H9 (cell line): ENCODE measurements at regions not wholly inside any gene's neighbourhood (a gene's known extent, or its start where the extent isn't known, plus 50 kb on each side); places are given as distances from the start of the nearest gene placed in this dataset.

Source experiments
- DNase-seq: peaks from one replicate; pipeline ENCODE4 v3.0.0-alpha.2; 2017
- H2AFZ ChIP-seq: one replicate; pipeline ENCODE4 v1.6.1; 2013; ENCODE audit warnings: mild to moderate bottlenecking, low read length, control low read depth, moderate library complexity
- H2AK5ac ChIP-seq: 2 replicates; pipeline ENCODE4 v1.6.1; 2013; ENCODE audit warnings: low read length, control low read depth, mixed read lengths; ENCODE audit not compliant: insufficient read length
- H2BK120ac ChIP-seq: one replicate; pipeline ENCODE4 v1.6.1; 2013; ENCODE audit warnings: low read depth, mild to moderate bottlenecking, low read length, control low read depth, inconsistent platforms; ENCODE audit not compliant: poor library complexity, severe bottlenecking
- H2BK12ac ChIP-seq: 2 replicates; pipeline ENCODE4 v1.6.1; 2013; ENCODE audit warnings: low read length, control low read depth, mixed read lengths, low read depth; ENCODE audit not compliant: insufficient read length
- H2BK15ac ChIP-seq: 2 replicates; pipeline ENCODE4 v1.6.1; 2013; ENCODE audit warnings: low read depth, low read length, control low read depth
- H2BK20ac ChIP-seq: one replicate; pipeline ENCODE4 v1.6.1; 2013; ENCODE audit warnings: low read depth, mild to moderate bottlenecking, low read length, control low read depth, inconsistent platforms; ENCODE audit not compliant: poor library complexity, severe bottlenecking
- H2BK5ac ChIP-seq: 2 replicates; pipeline ENCODE4 v1.6.1; 2013; ENCODE audit warnings: low read length, control low read depth, mixed read lengths; ENCODE audit not compliant: insufficient read length
- H3K14ac ChIP-seq: 2 replicates; pipeline ENCODE4 v1.6.1; 2013; ENCODE audit warnings: low read length, control low read depth; ENCODE audit not compliant: insufficient read depth
- H3K18ac ChIP-seq: 2 replicates; pipeline ENCODE4 v1.6.1; 2013; ENCODE audit warnings: low read depth, mild to moderate bottlenecking, mixed read lengths, low read length, control low read depth; ENCODE audit not compliant: insufficient read length
- H3K23ac ChIP-seq: 2 replicates; pipeline ENCODE4 v1.6.1; 2013; ENCODE audit warnings: low read length, control low read depth, mixed read lengths, low read depth; ENCODE audit not compliant: insufficient read length
- H3K23me2 ChIP-seq: 2 replicates; pipeline ENCODE4 v1.6.1; 2013; ENCODE audit warnings: low read depth, mild to moderate bottlenecking, mixed read lengths, low read length, control low read depth; ENCODE audit not compliant: insufficient read length, poor library complexity, severe bottlenecking
- H3K27ac ChIP-seq: 2 replicates; pipeline ENCODE4 v1.5.1; 2013; ENCODE audit warnings: low read length, control low read depth, mixed read lengths, low read depth; ENCODE audit not compliant: insufficient read length
- H3K27me3 ChIP-seq: 2 replicates; pipeline ENCODE4 v1.6.1; 2013; ENCODE audit warnings: low read length, control low read depth, inconsistent platforms; ENCODE audit not compliant: insufficient read depth
- H3K4ac ChIP-seq: 2 replicates; pipeline ENCODE4 v1.6.1; 2013; ENCODE audit warnings: low read depth, mild to moderate bottlenecking, control low read depth, inconsistent platforms, low read length, moderate library complexity
- H3K4me1 ChIP-seq: 2 replicates; pipeline ENCODE4 v1.6.1; 2013; ENCODE audit warnings: low read length, control low read depth, inconsistent platforms; ENCODE audit not compliant: insufficient read depth
- H3K4me2 ChIP-seq: 2 replicates; pipeline ENCODE4 v1.6.1; 2013; ENCODE audit warnings: low read length, control low read depth, mixed read lengths; ENCODE audit not compliant: insufficient read length, insufficient read depth
- H3K56ac ChIP-seq: 2 replicates; pipeline ENCODE4 v1.6.1; 2013; ENCODE audit warnings: low read depth, mild to moderate bottlenecking, mixed read lengths, low read length, control low read depth; ENCODE audit not compliant: insufficient read length
- H3K79me1 ChIP-seq: 2 replicates; pipeline ENCODE4 v1.6.1; 2013; ENCODE audit warnings: low read depth, mild to moderate bottlenecking, moderate library complexity, low read length, control low read depth, inconsistent platforms; ENCODE audit not compliant: insufficient read depth, poor library complexity, severe bottlenecking
- H3K79me2 ChIP-seq: 2 replicates; pipeline ENCODE4 v1.6.1; 2013; ENCODE audit warnings: low read length, control low read depth, inconsistent platforms; ENCODE audit not compliant: insufficient read depth
- H3K9ac ChIP-seq: 2 replicates; pipeline ENCODE4 v1.6.1; 2013; ENCODE audit warnings: low read length, control low read depth, mixed read lengths; ENCODE audit not compliant: insufficient read length; ENCODE audit errors: extremely low read depth
- H3K9me3 ChIP-seq: one replicate; pipeline ENCODE4 v1.6.1; 2013; ENCODE audit warnings: low read depth, low read length, inconsistent platforms; ENCODE audit not compliant: control insufficient read depth
- H3T11ph ChIP-seq: one replicate; pipeline ENCODE4 v1.6.1; 2013; ENCODE audit warnings: mild to moderate bottlenecking, low read length, control low read depth, inconsistent platforms
- H4K20me1 ChIP-seq: one replicate; pipeline ENCODE4 v1.6.1; 2013; ENCODE audit not compliant: control insufficient read depth, insufficient read length, insufficient read depth
- H4K5ac ChIP-seq: 2 replicates; pipeline ENCODE4 v1.6.1; 2013; ENCODE audit warnings: low read depth, mild to moderate bottlenecking, mixed read lengths, low read length, control low read depth; ENCODE audit not compliant: insufficient read length
- H4K8ac ChIP-seq: replicated peaks from 2 replicates; pipeline ENCODE4 v1.6.1; 2013; ENCODE audit warnings: low read length, control low read depth, mixed read lengths, low read depth; ENCODE audit not compliant: insufficient read length
- H4K91ac ChIP-seq: 2 replicates; pipeline ENCODE4 v1.6.1; 2013; ENCODE audit warnings: low read depth, mild to moderate bottlenecking, moderate library complexity, mixed read lengths, low read length, control low read depth; ENCODE audit not compliant: insufficient read length
- H3K27ac Mint-ChIP-seq, 3 experiments: 2 replicates in 2 of 3; 3 replicates in 1 of 3; pipeline ENCODE4 v1.8.0; 2020 to 2021; ENCODE audit warnings: mixed read lengths in 3 of 3, mild to moderate bottlenecking in 1 of 3, moderate library complexity in 1 of 3
- H3K27me3 Mint-ChIP-seq: 2 replicates; pipeline ENCODE4 v1.8.0; 2021; ENCODE audit warnings: low read depth, mild to moderate bottlenecking, moderate library complexity, mixed read lengths
- H3K36me3 Mint-ChIP-seq, 3 experiments: 2 replicates in 2 of 3; 3 replicates in 1 of 3; pipeline ENCODE4 v1.8.0; 2020 to 2021; ENCODE audit warnings: low read depth in 3 of 3, mixed read lengths in 3 of 3; ENCODE audit not compliant: insufficient read depth in 1 of 3
- H3K4me1 Mint-ChIP-seq, 2 experiments: 2 replicates each; pipeline ENCODE4 v1.8.0; 2020; ENCODE audit warnings: mixed read lengths in 2 of 2
- H3K4me3 Mint-ChIP-seq, 2 experiments: 2 replicates in 1 of 2; 3 replicates in 1 of 2; pipeline ENCODE4 v1.8.0; 2020 to 2021; ENCODE audit warnings: mild to moderate bottlenecking in 2 of 2, mixed read lengths in 2 of 2, moderate library complexity in 1 of 2
- H3K9me3 Mint-ChIP-seq, 2 experiments: 2 replicates in 1 of 2; 3 replicates in 1 of 2; pipeline ENCODE4 v1.8.0; 2020; ENCODE audit warnings: mild to moderate bottlenecking in 2 of 2, mixed read lengths in 2 of 2, moderate library complexity in 1 of 2
- WGBS: extraction: QIAGEN DNeasy Blood & Tissue Kit; methylation state at CpG from one replicate; pipeline ENCODE4 v1.1.7; 2013; ENCODE audit warnings: missing lambda C conversion rate, low lambda C conversion rate, mixed read lengths; ENCODE audit not compliant: insufficient read length; ENCODE audit errors: extremely low coverage; 5-methylcytosine and 5-hydroxymethylcytosine counted together
- TF ChIP-seq, protein P1 (sequence below): fragments of 200-600 bp; sonication (generic); conservative IDR thresholded peaks from 3 replicates; pipeline ENCODE4 v1.8.0; 2021; ENCODE audit warnings: antibody characterized with exemption, mild to moderate bottlenecking

- DNase-seq = no peak
- Histone ChIP-seq H3K27me3 (no peaks in the 10 kb centered on the region), H2BK15ac (no peak overlapping the region), H4K8ac (no peak overlapping the region), H2BK5ac (no peak overlapping the region), H2BK20ac (no peak overlapping the region), H3K9me3 (no peaks in the 10 kb centered on the region), H3K14ac (no peak overlapping the region), H3K23ac (no peak overlapping the region), H3K4me1 (no peaks in the 10 kb centered on the region), H2AFZ (no peak overlapping the region), H2AK5ac (no peak overlapping the region), H3K9ac (no peak overlapping the region), H3T11ph (no peak overlapping the region), H3K18ac (no peak overlapping the region), H4K5ac (no peak overlapping the region), H3K56ac (no peak overlapping the region), H4K20me1 (no peaks in the 10 kb centered on the region), H2BK120ac (no peak overlapping the region), H3K4ac (no peak overlapping the region), H4K91ac (no peak overlapping the region), H3K27ac (no peak overlapping the region), H3K79me1 (no peaks in the 10 kb centered on the region), H3K79me2 (no peaks in the 10 kb centered on the region), H3K23me2 (no peaks in the 10 kb centered on the region), H3K4me2 (no peak overlapping the region), H2BK12ac (no peak overlapping the region)
- Mint-ChIP-seq H3K4me3 (no peak overlapping the region), H3K9me3 (peaks cover 0 to under 1% of the 10 kb centered on the region in 2 experiments; a peak in 1 of 5 replicates), H3K36me3 (no peaks in the 10 kb centered on the region), H3K27me3 (no peaks in the 10 kb centered on the region), H3K27ac (no peak overlapping the region), H3K4me1 (no peaks in the 10 kb centered on the region)
- TF ChIP-seq, protein P1, sequence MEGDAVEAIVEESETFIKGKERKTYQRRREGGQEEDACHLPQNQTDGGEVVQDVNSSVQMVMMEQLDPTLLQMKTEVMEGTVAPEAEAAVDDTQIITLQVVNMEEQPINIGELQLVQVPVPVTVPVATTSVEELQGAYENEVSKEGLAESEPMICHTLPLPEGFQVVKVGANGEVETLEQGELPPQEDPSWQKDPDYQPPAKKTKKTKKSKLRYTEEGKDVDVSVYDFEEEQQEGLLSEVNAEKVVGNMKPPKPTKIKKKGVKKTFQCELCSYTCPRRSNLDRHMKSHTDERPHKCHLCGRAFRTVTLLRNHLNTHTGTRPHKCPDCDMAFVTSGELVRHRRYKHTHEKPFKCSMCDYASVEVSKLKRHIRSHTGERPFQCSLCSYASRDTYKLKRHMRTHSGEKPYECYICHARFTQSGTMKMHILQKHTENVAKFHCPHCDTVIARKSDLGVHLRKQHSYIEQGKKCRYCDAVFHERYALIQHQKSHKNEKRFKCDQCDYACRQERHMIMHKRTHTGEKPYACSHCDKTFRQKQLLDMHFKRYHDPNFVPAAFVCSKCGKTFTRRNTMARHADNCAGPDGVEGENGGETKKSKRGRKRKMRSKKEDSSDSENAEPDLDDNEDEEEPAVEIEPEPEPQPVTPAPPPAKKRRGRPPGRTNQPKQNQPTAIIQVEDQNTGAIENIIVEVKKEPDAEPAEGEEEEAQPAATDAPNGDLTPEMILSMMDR = no peak
- no CpG with 5 or more reads among the region's 13 CpGs for WGBS
Measured at GRCh38 chr13:89862011-89862690, 1485.3 kb upstream of the MIR17HG start.
